Panc1 (cell line): ENCODE measurements at regions not wholly inside any gene's neighbourhood (a gene's known extent, or its start where the extent isn't known, plus 50 kb on each side); places are given as distances from the start of the nearest gene placed in this dataset.

Source experiments
- ATAC-seq: fragments of 200-7000 bp; cut with Tn5 transposase; 2 replicates; pipeline ENCODE4 v1.9.1; 2020; ENCODE audit warnings: mild to moderate bottlenecking, moderate library complexity
- BruUV-seq: library from RNA; stranded (reverse); fragments of 400-500 nt; replicated peaks from 2 replicates; lab custom pipeline; 2021; lab: Mats Ljungman, UMichigan
- CTCF ChIA-PET: fragments of 300-600 bp; sonication (Branson Sonifier 250); formaldehyde crosslinking; loops from one replicate; lab custom pipeline; 2022; ENCODE audit warnings: antibody characterized with exemption; lab: Charles Lee
- POLR2A ChIA-PET: fragments of 300-600 bp; sonication (Branson Sonifier 250); formaldehyde crosslinking; loops from one replicate; lab custom pipeline; 2022; ENCODE audit warnings: antibody characterized with exemption; lab: Charles Lee
- DNase-seq: peaks from one replicate; pipeline ENCODE4 v3.0.0-alpha.2; 2010; ENCODE audit warnings: low read depth, low spot score
- H3K27ac ChIP-seq: 2 replicates; pipeline ENCODE4 v1.5.1; 2011; ENCODE audit warnings: mild to moderate bottlenecking, low read length, inconsistent platforms
- H3K27me3 ChIP-seq: fragments of 200-500 bp; sonication (Bioruptor generic); 2 replicates; pipeline ENCODE4 v1.6.0; 2014; ENCODE audit warnings: low read length, inconsistent platforms; ENCODE audit not compliant: control insufficient read depth, insufficient read depth
- H3K36me3 ChIP-seq: fragments of 200-500 bp; sonication (Bioruptor generic); 2 replicates; pipeline ENCODE4 v1.5.1; 2014; ENCODE audit warnings: inconsistent platforms, mild to moderate bottlenecking, low read length, moderate library complexity; ENCODE audit not compliant: control insufficient read depth, insufficient read depth
- H3K4me1 ChIP-seq: 2 replicates; pipeline ENCODE4 v1.5.1; 2011; ENCODE audit warnings: inconsistent platforms, mild to moderate bottlenecking, low read length, moderate library complexity; ENCODE audit not compliant: control insufficient read depth, insufficient read depth
- H3K4me3 ChIP-seq, 2 experiments: 2 replicates each; pipeline ENCODE4 v1.5.1; 2011 to 2012; ENCODE audit warnings: low read depth in 2 of 2, low read length in 2 of 2, mild to moderate bottlenecking in 2 of 2, inconsistent platforms in 1 of 2, moderate library complexity in 1 of 2
- H3K9me3 ChIP-seq: fragments of 200-500 bp; sonication (Bioruptor generic); 2 replicates; pipeline ENCODE4 v1.5.1; 2014; ENCODE audit warnings: low read depth, mild to moderate bottlenecking, inconsistent platforms, low read length, moderate library complexity; ENCODE audit not compliant: control insufficient read depth, insufficient read depth
- POLR2AphosphoS5 ChIP-seq: IDR thresholded peaks from 2 replicates; pipeline ENCODE4 v1.6.1; 2012; ENCODE audit warnings: mild to moderate bottlenecking, low read depth, low read length, moderate library complexity
- REST ChIP-seq, 2 experiments: IDR thresholded peaks; 2 replicates each; pipeline ENCODE4 v1.6.1; 2011 to 2012; ENCODE audit warnings: low read depth in 2 of 2, control low read depth in 1 of 2, low read length in 1 of 2, mild to moderate bottlenecking in 1 of 2, moderate library complexity in 1 of 2; ENCODE audit not compliant: insufficient read depth in 1 of 2
- SIN3A ChIP-seq: IDR thresholded peaks from 2 replicates; pipeline ENCODE4 v1.6.1; 2012; ENCODE audit warnings: low read depth, mild to moderate bottlenecking, low read length, moderate library complexity, borderline replicate concordance; ENCODE audit not compliant: insufficient read depth
- TCF7L2 ChIP-seq: IDR thresholded peaks from 2 replicates; pipeline ENCODE4 v1.6.1; 2011; ENCODE audit warnings: mild to moderate bottlenecking, low read depth, low read length, inconsistent platforms
- in situ Hi-C: cut with HindIII; loops from 2 replicates; pipeline ENCODE4 v1.10.0; 2016; ENCODE audit warnings: low sequenced_read_pairs, low pct_unique_long_range_greater_than_20kb
- intact Hi-C: fragments of 100-400 bp; cut with micrococcal nuclease; formaldehyde crosslinking; loops from one replicate; pipeline ENCODE4 v1.10.0; 2022; ENCODE audit not compliant: unreplicated experiment
- TF ChIP-seq, protein P1 (sequence below): fragments of 450-650 bp; IDR thresholded peaks from 2 replicates; pipeline ENCODE4 v1.5.1; 2017; ENCODE audit warnings: mild to moderate bottlenecking

GRCh38 chr2:204274991-204275390 lies 270.3 kb upstream of the PARD3B start:
- Histone ChIP-seq H3K27me3 (no peaks in the 10 kb centered on the region), H3K4me3 (no peak overlapping the region), H3K4me1 (no peaks in the 10 kb centered on the region), H3K9me3 (no peaks in the 10 kb centered on the region), H3K27ac (no peak overlapping the region), H3K36me3 (no peaks in the 10 kb centered on the region)
- DNase-seq (no peak), ATAC-seq (no peak)
- in situ Hi-C loops, result no loop called here
- CTCF ChIA-PET, result no interaction called here
- intact Hi-C loops, result no loop called here
- POLR2A ChIA-PET, result no interaction called here
- TF ChIP-seq REST (IDR thresholded peaks at IDR 0.05; ENCODE audit: insufficient read depth in 1 of 2, low read depth in 2 of 2, low read length in 1 of 2) (no peak), POLR2AphosphoS5 (no peak), SIN3A (no peak), TCF7L2 (no peak)
- TF ChIP-seq, protein P1, sequence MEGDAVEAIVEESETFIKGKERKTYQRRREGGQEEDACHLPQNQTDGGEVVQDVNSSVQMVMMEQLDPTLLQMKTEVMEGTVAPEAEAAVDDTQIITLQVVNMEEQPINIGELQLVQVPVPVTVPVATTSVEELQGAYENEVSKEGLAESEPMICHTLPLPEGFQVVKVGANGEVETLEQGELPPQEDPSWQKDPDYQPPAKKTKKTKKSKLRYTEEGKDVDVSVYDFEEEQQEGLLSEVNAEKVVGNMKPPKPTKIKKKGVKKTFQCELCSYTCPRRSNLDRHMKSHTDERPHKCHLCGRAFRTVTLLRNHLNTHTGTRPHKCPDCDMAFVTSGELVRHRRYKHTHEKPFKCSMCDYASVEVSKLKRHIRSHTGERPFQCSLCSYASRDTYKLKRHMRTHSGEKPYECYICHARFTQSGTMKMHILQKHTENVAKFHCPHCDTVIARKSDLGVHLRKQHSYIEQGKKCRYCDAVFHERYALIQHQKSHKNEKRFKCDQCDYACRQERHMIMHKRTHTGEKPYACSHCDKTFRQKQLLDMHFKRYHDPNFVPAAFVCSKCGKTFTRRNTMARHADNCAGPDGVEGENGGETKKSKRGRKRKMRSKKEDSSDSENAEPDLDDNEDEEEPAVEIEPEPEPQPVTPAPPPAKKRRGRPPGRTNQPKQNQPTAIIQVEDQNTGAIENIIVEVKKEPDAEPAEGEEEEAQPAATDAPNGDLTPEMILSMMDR, result no peak
- BruUV-seq, result no TSS peak

DNA sequence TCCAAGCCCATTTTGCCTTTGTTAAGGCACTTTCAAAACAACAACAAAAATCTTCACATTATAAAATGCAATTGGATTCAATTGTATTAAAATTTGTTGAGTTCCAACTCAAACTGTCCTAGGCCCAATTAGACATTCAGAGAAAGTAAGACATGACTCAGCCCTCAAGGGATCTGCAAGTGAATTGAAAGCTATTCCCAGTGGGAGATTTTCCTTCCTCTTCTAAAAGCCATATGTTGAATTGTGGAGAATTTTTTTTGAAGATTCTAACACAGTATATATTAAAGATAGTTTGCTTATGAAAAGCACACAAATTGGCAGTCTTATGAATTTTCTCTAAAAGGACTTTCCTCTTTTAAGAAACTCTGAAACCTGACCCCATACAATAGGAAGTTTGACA lies 268.0 kb upstream of the PARD3B start:
- H3K27ac ChIP-seq, result no peak overlapping the region
- in situ Hi-C loops, result no loop called here
- no TSS peak for BruUV-seq
- intact Hi-C loops, result no loop called here
- ATAC-seq, result no peak
- no peaks in the 10 kb centered on the region for H3K27me3 ChIP-seq
- no peak for DNase-seq
- TF ChIP-seq REST (IDR thresholded peaks at IDR 0.05; ENCODE audit: insufficient read depth in 1 of 2, low read depth in 2 of 2, low read length in 1 of 2) (no peak), POLR2AphosphoS5 (no peak), SIN3A (no peak), TCF7L2 (no peak)
- TF ChIP-seq, protein P1, result no peak
- no peaks in the 10 kb centered on the region for H3K36me3 ChIP-seq
- no peaks in the 10 kb centered on the region for H3K4me1 ChIP-seq
- no peak overlapping the region for H3K4me3 ChIP-seq
- CTCF ChIA-PET, result no interaction called here
- no peaks in the 10 kb centered on the region for H3K9me3 ChIP-seq
- POLR2A ChIA-PET, result no interaction called here
